NT2/D1 (cell line): ENCODE measurements at regions not wholly inside any gene's neighbourhood (a gene's known extent, or its start where the extent isn't known, plus 50 kb on each side); places are given as distances from the start of the nearest gene placed in this dataset.

Source experiments
- DNase-seq: peaks from one replicate; pipeline ENCODE4 v3.0.0-alpha.2; 2011; ENCODE audit warnings: low read depth, low spot score
- H3K27me3 ChIP-seq: 2 replicates; pipeline ENCODE4 v1.6.0; 2011; ENCODE audit warnings: mild to moderate bottlenecking; ENCODE audit not compliant: insufficient read length, insufficient read depth
- H3K36me3 ChIP-seq: 2 replicates; pipeline ENCODE4 v1.6.1; 2011; ENCODE audit warnings: mild to moderate bottlenecking, low read length, mixed read lengths; ENCODE audit not compliant: insufficient read depth, insufficient read length
- H3K4me1 ChIP-seq: 2 replicates; pipeline ENCODE4 v1.5.1; 2011; ENCODE audit not compliant: insufficient read depth, insufficient read length
- H3K4me3 ChIP-seq: 2 replicates; pipeline ENCODE4 v1.5.1; 2011; ENCODE audit warnings: low read depth; ENCODE audit not compliant: insufficient read length
- H3K9ac ChIP-seq: 2 replicates; pipeline ENCODE4 v1.6.0; 2011; ENCODE audit warnings: low read depth; ENCODE audit not compliant: insufficient read length
- H3K9me3 ChIP-seq: 2 replicates; pipeline ENCODE4 v1.5.1; 2011; ENCODE audit warnings: mild to moderate bottlenecking, low read length; ENCODE audit not compliant: insufficient read depth
- SUZ12 ChIP-seq: IDR thresholded peaks from 2 replicates; pipeline ENCODE4 v1.6.1; 2011; ENCODE audit not compliant: insufficient read length, insufficient read depth; ENCODE audit errors: extremely low read depth
- YY1 ChIP-seq: IDR thresholded peaks from 2 replicates; pipeline ENCODE4 v1.6.1; 2011; ENCODE audit not compliant: insufficient read length, insufficient read depth
- ZNF274 ChIP-seq: IDR thresholded peaks from 2 replicates; pipeline ENCODE4 v1.6.1; 2011; ENCODE audit warnings: mild to moderate bottlenecking, low read depth, low read length

- Histone ChIP-seq H3K36me3 (no peaks in the 10 kb centered on the region), H3K9ac (no peak overlapping the region), H3K9me3 (no peaks in the 10 kb centered on the region), H3K4me1 (no peaks in the 10 kb centered on the region), H3K27me3 (no peaks in the 10 kb centered on the region), H3K4me3 (no peak overlapping the region)
- no peak for DNase-seq
- TF ChIP-seq YY1 (no peak), ZNF274 (no peak), SUZ12 (no peak)
Measured at GRCh38 chr4:136558940-136559494, 973.3 kb downstream of the PCDH18 start.

DNA sequence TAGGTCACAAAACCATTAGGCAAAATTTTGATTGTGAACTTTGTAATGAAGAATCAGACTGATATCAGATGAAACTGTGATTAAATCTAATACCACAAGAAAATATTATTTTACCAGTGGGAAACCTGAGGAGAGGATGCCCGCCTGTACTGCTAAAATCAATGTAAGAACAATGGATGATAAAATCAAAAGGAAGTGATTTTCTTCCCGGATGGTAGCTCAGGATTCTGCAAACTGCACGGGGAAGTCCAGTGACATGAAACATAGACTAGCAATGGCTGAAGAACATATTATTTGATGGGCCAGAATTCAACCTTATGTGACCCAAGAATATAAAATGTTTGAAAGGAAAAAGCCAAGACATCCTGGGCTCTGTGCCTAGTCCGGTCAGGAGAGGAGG, 974.9 kb downstream of the PCDH18 start:
- Histone ChIP-seq H3K9me3 (no peaks in the 10 kb centered on the region), H3K36me3 (no peaks in the 10 kb centered on the region), H3K4me3 (no peak overlapping the region), H3K9ac (no peak overlapping the region), H3K4me1 (no peaks in the 10 kb centered on the region), H3K27me3 (no peaks in the 10 kb centered on the region)
- TF ChIP-seq ZNF274 (no peak), SUZ12 (no peak), YY1 (no peak)
- no peak for DNase-seq

- TF ChIP-seq ZNF274, result no peak
- TF ChIP-seq SUZ12, result no peak
- no peak for TF ChIP-seq YY1
- H3K4me3 ChIP-seq, result no peak overlapping the region
- no peaks in the 10 kb centered on the region for H3K9me3 ChIP-seq
- DNase-seq, result no peak
- H3K36me3 ChIP-seq, result no peaks in the 10 kb centered on the region
- H3K9ac ChIP-seq, result no peak overlapping the region
- H3K27me3 ChIP-seq, result no peaks in the 10 kb centered on the region
- H3K4me1 ChIP-seq, result no peaks in the 10 kb centered on the region
Measured at GRCh38 chr4:136554033-136554432, 978.3 kb downstream of the PCDH18 start.

GRCh38 chr4:136551753-136552152, 980.5 kb downstream of the PCDH18 start:
- Histone ChIP-seq H3K27me3 (no peaks in the 10 kb centered on the region), H3K36me3 (no peaks in the 10 kb centered on the region), H3K9me3 (no peaks in the 10 kb centered on the region), H3K4me3 (no peak overlapping the region), H3K4me1 (no peaks in the 10 kb centered on the region), H3K9ac (no peak overlapping the region)
- no peak for DNase-seq
- TF ChIP-seq ZNF274 (no peak), YY1 (no peak), SUZ12 (no peak)

DNA sequence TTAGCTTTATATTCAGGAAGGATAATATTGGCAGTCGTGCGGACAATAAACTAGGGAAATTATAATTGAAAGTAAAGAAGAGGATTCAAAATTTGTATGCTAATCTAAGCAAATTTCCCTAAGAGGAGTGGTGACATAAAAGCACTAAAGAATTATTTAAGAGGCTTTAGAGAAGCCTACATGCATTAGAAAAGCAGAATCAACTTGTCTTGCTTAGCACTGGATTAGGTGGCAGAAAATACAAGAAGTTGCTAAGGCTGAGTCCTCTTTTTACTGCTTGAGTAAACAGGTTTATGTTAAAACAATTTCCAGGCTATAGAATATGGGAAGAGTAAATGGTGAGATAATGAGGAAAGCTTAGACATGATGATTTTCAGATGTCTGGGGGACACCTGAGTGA, 991.5 kb downstream of the PCDH18 start:
- no peaks in the 10 kb centered on the region for H3K4me1 ChIP-seq
- DNase-seq, result no peak
- H3K27me3 ChIP-seq, result no peaks in the 10 kb centered on the region
- no peaks in the 10 kb centered on the region for H3K9me3 ChIP-seq
- H3K36me3 ChIP-seq, result no peaks in the 10 kb centered on the region
- no peak overlapping the region for H3K4me3 ChIP-seq
- H3K9ac ChIP-seq, result no peak overlapping the region
- no peak for TF ChIP-seq ZNF274

DNA sequence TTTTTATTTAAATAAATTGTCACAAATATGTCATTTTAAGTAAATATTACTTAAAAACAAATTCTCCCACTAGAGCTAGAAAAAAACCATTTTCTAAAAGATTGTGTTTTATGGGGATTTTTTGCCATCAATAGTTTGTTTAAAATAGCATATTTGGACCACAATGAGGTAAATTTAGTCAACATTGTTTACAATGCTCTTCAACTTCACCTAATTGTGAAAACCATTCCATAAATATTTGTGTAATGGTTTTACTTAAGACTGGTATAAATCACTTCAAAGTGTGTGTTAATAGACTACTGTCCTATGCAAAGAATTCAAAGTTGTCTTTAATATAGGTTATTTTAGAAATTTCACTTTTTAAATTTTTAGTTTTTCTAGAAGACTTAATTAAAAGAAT, 1004.2 kb downstream of the PCDH18 start:
- H3K9me3 ChIP-seq, result no peaks in the 10 kb centered on the region
- no peak overlapping the region for H3K9ac ChIP-seq
- H3K4me1 ChIP-seq, result no peaks in the 10 kb centered on the region
- DNase-seq, result no peak
- H3K4me3 ChIP-seq, result no peak overlapping the region
- no peaks in the 10 kb centered on the region for H3K36me3 ChIP-seq
- H3K27me3 ChIP-seq, result no peaks in the 10 kb centered on the region
- TF ChIP-seq SUZ12, result no peak
- TF ChIP-seq YY1, result no peak
- no peak for TF ChIP-seq ZNF274

GRCh38 chr4:136526517-136526916, 1005.8 kb downstream of the PCDH18 start:
- DNase-seq, result no peak
- no peak for TF ChIP-seq YY1
- Histone ChIP-seq H3K4me3 (no peak overlapping the region), H3K4me1 (no peaks in the 10 kb centered on the region), H3K27me3 (no peaks in the 10 kb centered on the region), H3K9ac (no peak overlapping the region), H3K36me3 (no peaks in the 10 kb centered on the region), H3K9me3 (no peaks in the 10 kb centered on the region)

GRCh38 chr4:136524039-136524438, 1008.3 kb downstream of the PCDH18 start:
- no peak for DNase-seq
- Histone ChIP-seq H3K9me3 (peaks cover 15% of the 10 kb centered on the region; the same call in 1 of the 2 replicates), H3K9ac (no peak overlapping the region)

More at GRCh38 chr4:136524039-136524438, 1008.3 kb downstream of the PCDH18 start:
- H3K4me3 ChIP-seq, result no peak overlapping the region
- TF ChIP-seq SUZ12, result no peak
- no peak for TF ChIP-seq ZNF274
- TF ChIP-seq YY1, result no peak
- H3K36me3 ChIP-seq, result no peaks in the 10 kb centered on the region
- no peaks in the 10 kb centered on the region for H3K27me3 ChIP-seq
- no peaks in the 10 kb centered on the region for H3K4me1 ChIP-seq
